Esophagus squamous epithelium (tissue), 5 donors: ENCODE measurements at regions not wholly inside any gene's neighbourhood (a gene's known extent, or its start where the extent isn't known, plus 50 kb on each side); places are given as distances from the start of the nearest gene placed in this dataset.

ENCODE experiments used
- DNase-seq: peaks from one replicate; lab custom pipeline; 2025; lab: John Stamatoyannopoulos, UW
- H3K27ac ChIP-seq, 4 donors: fragments of 200-600 bp; sonication (generic); one replicate each; pipeline ENCODE4 v1.5.1; 2016 to 2019; ENCODE audit warnings: mild to moderate bottlenecking in 1 of 4
- H3K27me3 ChIP-seq, 4 donors: fragments of 200-600 bp; sonication (generic); 1 replicate in 3 of 4; 2 replicates in 1 of 4; pipeline versions ENCODE4 v1.5.1 to v1.6.0; 2017 to 2021; ENCODE audit warnings: antibody characterized with exemption in 1 of 4
- H3K36me3 ChIP-seq, 3 donors: fragments of 200-600 bp; sonication (generic); one replicate each; pipeline ENCODE4 v1.5.1; 2016 to 2019
- H3K4me1 ChIP-seq, 3 donors: fragments of 200-600 bp; sonication (generic); one replicate each; pipeline ENCODE4 v1.5.1; 2017 to 2019
- H3K4me3 ChIP-seq, 4 donors: fragments of 200-600 bp; sonication (generic); 1 replicate in 3 of 4; 2 replicates in 1 of 4; pipeline ENCODE4 v1.5.1; 2016 to 2019; ENCODE audit warnings: mild to moderate bottlenecking in 2 of 4, moderate library complexity in 1 of 4
- H3K9me3 ChIP-seq, 3 donors: fragments of 200-600 bp; sonication (generic); one replicate each; pipeline ENCODE4 v1.5.1; 2016 to 2019
- POLR2A ChIP-seq, 4 donors: fragments of 450-650 bp; IDR thresholded peaks; one replicate each; pipeline ENCODE4 v1.6.1; 2017; ENCODE audit warnings: antibody characterized with exemption in 4 of 4, mild to moderate bottlenecking in 4 of 4, moderate library complexity in 3 of 4
- WGBS, 2 donors: methylation state at CpG; one replicate each; pipeline ENCODE4 v1.1.5; 2018; 5-methylcytosine and 5-hydroxymethylcytosine counted together
- intact Hi-C: fragments of 100-400 bp; cut with DNase I; formaldehyde crosslinking; loops from one replicate; pipeline ENCODE4 v1.15.0; 2022
- TF ChIP-seq, protein P1 (sequence below), 6 experiments: fragments of 450-650 bp in 4 of 6; fragments of 200-600 bp in 2 of 6; sonication (generic) in 2 of 6; IDR thresholded peaks; one replicate each; pipeline ENCODE4 v1.5.1; 2016 to 2019; ENCODE audit warnings: antibody characterized with exemption in 6 of 6, mild to moderate bottlenecking in 4 of 6, moderate library complexity in 4 of 6
- donor health status: DM: yes; HTN: yes; CAD: no.

DNA sequence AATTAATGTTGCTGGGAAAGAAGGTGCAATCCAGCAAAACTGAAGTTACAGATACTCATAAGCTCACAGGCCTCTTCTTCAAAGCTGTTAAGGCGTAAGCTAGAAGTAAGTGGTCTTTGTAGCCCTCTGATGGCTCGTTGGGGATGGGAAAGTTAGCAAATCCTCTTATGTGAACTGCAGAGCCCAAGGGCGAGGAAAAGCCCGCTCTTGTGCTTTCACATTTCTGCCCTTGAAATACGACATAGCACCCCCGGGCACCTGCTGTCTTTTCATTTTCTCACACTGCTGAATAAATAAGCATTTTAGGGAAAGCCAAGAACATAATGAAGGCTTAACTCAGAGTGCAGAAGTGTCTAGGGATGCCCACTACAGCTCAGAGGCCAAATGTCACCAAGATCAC lies 73.1 kb upstream of the SORBS2 start:
- intact Hi-C loops: no loop called here
- Histone ChIP-seq H3K27ac (no peak overlapping the region), H3K4me3 (no peak overlapping the region), H3K36me3 (no peaks in the 10 kb centered on the region), H3K27me3 (no peaks in the 10 kb centered on the region), H3K9me3 (peaks cover 0 to 7% (median 0%) of the 10 kb centered on the region in 3 donors), H3K4me1 (no peaks in the 10 kb centered on the region)
- DNase-seq: no peak
- TF ChIP-seq POLR2A (IDR thresholded peaks at IDR 0.05): no peak
- TF ChIP-seq, protein P1, sequence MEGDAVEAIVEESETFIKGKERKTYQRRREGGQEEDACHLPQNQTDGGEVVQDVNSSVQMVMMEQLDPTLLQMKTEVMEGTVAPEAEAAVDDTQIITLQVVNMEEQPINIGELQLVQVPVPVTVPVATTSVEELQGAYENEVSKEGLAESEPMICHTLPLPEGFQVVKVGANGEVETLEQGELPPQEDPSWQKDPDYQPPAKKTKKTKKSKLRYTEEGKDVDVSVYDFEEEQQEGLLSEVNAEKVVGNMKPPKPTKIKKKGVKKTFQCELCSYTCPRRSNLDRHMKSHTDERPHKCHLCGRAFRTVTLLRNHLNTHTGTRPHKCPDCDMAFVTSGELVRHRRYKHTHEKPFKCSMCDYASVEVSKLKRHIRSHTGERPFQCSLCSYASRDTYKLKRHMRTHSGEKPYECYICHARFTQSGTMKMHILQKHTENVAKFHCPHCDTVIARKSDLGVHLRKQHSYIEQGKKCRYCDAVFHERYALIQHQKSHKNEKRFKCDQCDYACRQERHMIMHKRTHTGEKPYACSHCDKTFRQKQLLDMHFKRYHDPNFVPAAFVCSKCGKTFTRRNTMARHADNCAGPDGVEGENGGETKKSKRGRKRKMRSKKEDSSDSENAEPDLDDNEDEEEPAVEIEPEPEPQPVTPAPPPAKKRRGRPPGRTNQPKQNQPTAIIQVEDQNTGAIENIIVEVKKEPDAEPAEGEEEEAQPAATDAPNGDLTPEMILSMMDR (IDR thresholded peaks at IDR 0.05): no peak
- WGBS, 2 donors: 74 to 86% methylated on average over 6 of the region's 6 CpGs

DNA sequence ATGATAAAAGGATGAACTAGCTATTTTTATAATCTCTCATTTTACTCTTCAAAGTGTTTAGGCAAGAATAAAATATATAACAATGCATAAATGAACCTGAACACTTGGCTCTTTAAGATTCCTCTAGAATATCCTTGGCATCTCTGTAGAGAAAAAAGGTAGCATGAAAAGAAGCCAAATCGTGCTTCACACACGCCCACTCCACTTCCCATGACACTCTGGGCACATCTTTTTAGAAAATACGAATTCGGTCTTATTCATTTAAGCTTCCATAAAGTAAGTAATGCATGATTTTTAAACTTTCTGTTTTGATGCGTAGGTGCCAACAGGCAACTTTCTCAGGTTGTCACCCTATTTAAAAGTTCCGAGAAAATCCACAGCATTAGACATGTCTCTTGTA lies 73.6 kb upstream of the SORBS2 start:
- TF ChIP-seq POLR2A (IDR thresholded peaks at IDR 0.05): no peak
- TF ChIP-seq, protein P1 (IDR thresholded peaks at IDR 0.05): no peak

DNA sequence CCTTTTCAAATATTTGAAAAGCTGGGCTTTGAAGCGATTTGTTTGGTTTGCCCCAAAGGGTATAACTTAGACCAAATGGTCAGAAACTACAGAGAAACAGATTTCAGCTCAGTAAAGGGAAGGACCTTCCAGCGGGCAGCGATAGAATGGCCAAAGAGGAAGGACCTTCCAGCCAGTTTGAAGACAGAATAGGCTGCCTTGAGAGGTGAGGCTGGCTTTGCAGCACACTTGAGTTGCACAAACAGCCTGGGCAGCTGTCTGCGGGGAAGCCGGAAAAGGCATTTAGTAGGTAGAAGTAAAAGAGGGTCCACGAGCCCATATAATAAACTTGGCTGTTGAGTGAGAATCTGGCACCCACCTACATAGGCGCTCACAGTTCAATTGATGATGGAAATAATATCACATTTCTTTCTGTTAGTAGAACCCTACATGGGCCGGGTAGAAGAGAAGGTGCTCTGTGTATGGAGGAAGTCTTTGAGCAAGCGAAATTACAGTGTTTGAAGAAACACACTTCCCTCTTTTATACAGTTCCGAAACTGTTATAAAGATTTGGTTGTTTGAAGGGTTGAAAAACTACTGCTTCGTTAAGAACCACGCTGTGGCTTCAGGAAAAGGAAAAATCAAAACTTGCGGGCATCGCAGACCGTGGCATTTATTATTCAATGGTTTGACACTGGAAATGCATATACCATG lies 75.0 kb upstream of the SORBS2 start:
- Histone ChIP-seq H3K27ac (no peak overlapping the region), H3K27me3 (no peaks in the 10 kb centered on the region), H3K4me3 (no peak overlapping the region), H3K9me3 (peaks cover 0 to 7% (median 0%) of the 10 kb centered on the region in 3 donors), H3K4me1 (no peaks in the 10 kb centered on the region), H3K36me3 (no peaks in the 10 kb centered on the region)
- intact Hi-C loops: no loop called here
- TF ChIP-seq, protein P1 (IDR thresholded peaks at IDR 0.05): no peak
- no peak for TF ChIP-seq POLR2A (IDR thresholded peaks at IDR 0.05)
- WGBS, 2 donors: 72 to 74% methylated on average over 15 of the region's 15 CpGs
- no peak for DNase-seq

More for the DNA sequence above, 73.6 kb upstream of the SORBS2 start:
- intact Hi-C loops: no loop called here
- 73 to 82% methylated on average over 6 of the region's 6 CpGs for WGBS, 2 donors
- no peak overlapping the region for H3K27ac ChIP-seq
- DNase-seq: no peak
- no peaks in the 10 kb centered on the region for H3K4me1 ChIP-seq
- peaks cover 0 to 7% (median 0%) of the 10 kb centered on the region in 3 donors for H3K9me3 ChIP-seq
- no peaks in the 10 kb centered on the region for H3K36me3 ChIP-seq
- no peaks in the 10 kb centered on the region for H3K27me3 ChIP-seq
- H3K4me3 ChIP-seq: no peak overlapping the region

DNA sequence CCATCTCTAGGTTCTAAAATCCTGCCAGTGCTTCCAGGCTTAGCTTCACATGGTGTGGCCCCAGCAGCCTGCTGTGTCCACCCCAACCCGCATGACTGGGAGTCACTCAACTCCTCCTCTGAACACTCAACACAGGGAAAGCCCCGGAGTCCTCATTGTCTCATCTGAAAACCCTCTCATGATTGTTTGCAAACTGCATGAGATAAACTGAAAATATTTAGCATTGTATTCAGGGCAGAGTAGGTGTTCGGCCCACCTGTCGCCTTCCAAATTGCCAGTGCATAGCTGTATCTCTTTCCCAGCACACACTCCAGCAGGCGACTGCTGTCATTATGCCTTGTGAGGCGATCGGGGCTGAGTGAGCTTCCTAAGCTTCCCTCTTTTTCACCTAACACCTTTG lies 76.7 kb upstream of the SORBS2 start:
- no peak overlapping the region for H3K4me3 ChIP-seq
- H3K4me1 ChIP-seq: no peaks in the 10 kb centered on the region
- TF ChIP-seq, protein P1 (IDR thresholded peaks at IDR 0.05): no peak
- no peak for TF ChIP-seq POLR2A (IDR thresholded peaks at IDR 0.05)
- H3K27me3 ChIP-seq: no peaks in the 10 kb centered on the region
- H3K27ac ChIP-seq: no peak overlapping the region
- intact Hi-C loops: no loop called here
- no peaks in the 10 kb centered on the region for H3K36me3 ChIP-seq
- H3K9me3 ChIP-seq: peaks cover 0 to 7% (median 0%) of the 10 kb centered on the region in 3 donors
- no peak for DNase-seq
- WGBS, 2 donors: 91 to 94% methylated on average over 7 of the region's 7 CpGs

DNA sequence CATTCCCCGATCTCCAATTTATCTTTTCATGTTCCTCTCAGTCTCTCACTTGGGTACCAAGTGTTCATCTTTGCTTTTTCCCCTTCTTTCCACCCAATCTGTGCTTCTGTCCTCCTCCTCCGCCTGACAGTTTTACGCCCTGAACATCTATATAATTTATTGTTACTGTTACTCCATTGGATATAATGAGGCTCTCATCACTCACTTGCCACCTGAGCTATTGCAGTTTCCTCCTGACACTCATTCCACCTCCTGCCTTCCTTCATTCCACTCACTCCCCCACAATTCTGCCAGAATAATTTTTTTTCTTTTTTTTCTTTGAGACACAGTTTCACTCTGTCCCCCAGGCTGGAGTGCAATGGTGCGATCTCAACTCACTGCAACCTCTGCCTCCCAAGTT lies 77.6 kb upstream of the SORBS2 start:
- TF ChIP-seq, protein P1 (IDR thresholded peaks at IDR 0.05): no peak
- TF ChIP-seq POLR2A (IDR thresholded peaks at IDR 0.05): no peak
- H3K36me3 ChIP-seq: no peaks in the 10 kb centered on the region
- H3K27ac ChIP-seq: no peak overlapping the region
- intact Hi-C loops: no loop called here
- WGBS, 2 donors: 94 to 95% methylated on average over 4 of the region's 4 CpGs
- H3K4me3 ChIP-seq: no peak overlapping the region
- no peak for DNase-seq
- peaks cover 0 to 7% (median 0%) of the 10 kb centered on the region in 3 donors for H3K9me3 ChIP-seq
- H3K4me1 ChIP-seq: no peaks in the 10 kb centered on the region
- no peaks in the 10 kb centered on the region for H3K27me3 ChIP-seq
